Keratinocyte (primary cell): ENCODE measurements at regions not wholly inside any gene's neighbourhood (a gene's known extent, or its start where the extent isn't known, plus 50 kb on each side); places are given as distances from the start of the nearest gene placed in this dataset.

Experiments
- CTCF ChIP-seq, 3 experiments: IDR thresholded peaks in 1 of 3; conservative IDR thresholded peaks in 1 of 3; optimal IDR thresholded peaks in 1 of 3; 2 replicates in 2 of 3; 3 replicates in 1 of 3; pipeline versions ENCODE3 to v1.5.1; 2011; ENCODE audit warnings: low read length in 3 of 3, mild to moderate bottlenecking in 3 of 3, moderate library complexity in 2 of 3, control low read depth in 1 of 3, inconsistent platforms in 1 of 3; ENCODE audit not compliant: insufficient read depth in 2 of 3; ENCODE audit errors: extremely low read depth in 1 of 3
- EZH2 ChIP-seq: IDR thresholded peaks from one replicate; pipeline ENCODE4 v1.6.1; 2012; ENCODE audit warnings: inconsistent platforms, mild to moderate bottlenecking, low read length, moderate library complexity

DNA sequence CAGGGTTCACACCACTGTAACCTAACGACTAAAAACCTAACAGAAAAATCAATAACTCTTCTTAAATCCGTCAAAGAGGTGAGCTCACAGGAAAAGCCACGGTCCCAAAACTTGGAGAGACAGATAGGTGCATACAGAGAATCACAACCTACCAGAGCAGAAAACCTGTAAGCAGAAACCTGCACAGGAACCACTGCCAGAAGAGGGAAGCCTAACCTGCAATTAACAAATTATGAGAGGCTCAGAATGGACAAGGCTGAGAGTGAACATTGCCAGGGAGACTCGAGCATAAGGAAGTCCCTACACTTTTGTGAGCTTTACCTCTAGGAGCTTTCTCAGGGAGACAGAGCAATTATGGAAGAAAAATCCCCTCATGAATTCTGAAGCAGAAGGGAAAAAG is 156.2 kb upstream of the NETO1 start:
- TF ChIP-seq CTCF (optimal IDR thresholded peaks at IDR 0.05 in 1 of 3, IDR thresholded peaks at IDR 0.05 in 1 of 3, conservative IDR thresholded peaks at IDR 0.05 in 1 of 3; ENCODE audit: extremely low read depth in 1 of 3, insufficient read depth in 2 of 3, low read length in 3 of 3) (no peak), EZH2 (no peak)
